Mesenchymal stem cell (in vitro differentiated cells and primary cell): ENCODE measurements at regions not wholly inside any gene's neighbourhood (a gene's known extent, or its start where the extent isn't known, plus 50 kb on each side); places are given as distances from the start of the nearest gene placed in this dataset.
"Not testable (repeated sequence)": the region's sequence is repeated elsewhere in the genome, so short reads cannot be mapped to it uniquely, and the experiment has no call there.

Source experiments
- DNase-seq: peaks from one replicate; pipeline ENCODE4 v3.0.0-alpha.2; 2013
- H2AFZ ChIP-seq: one replicate; pipeline ENCODE4 v1.6.1; 2013; ENCODE audit warnings: low read depth, mild to moderate bottlenecking, control low read depth, inconsistent platforms, low read length, moderate library complexity
- H2AK5ac ChIP-seq: 2 replicates; pipeline ENCODE4 v1.6.1; 2013; ENCODE audit warnings: low read length, moderate library complexity, mild to moderate bottlenecking, inconsistent platforms; ENCODE audit not compliant: severe bottlenecking
- H2BK120ac ChIP-seq: one replicate; pipeline ENCODE4 v1.6.1; 2013; ENCODE audit warnings: low read depth, mild to moderate bottlenecking, inconsistent platforms, low read length, moderate library complexity
- H2BK12ac ChIP-seq, 2 experiments: one replicate each; pipeline ENCODE4 v1.6.1; 2013; ENCODE audit warnings: inconsistent platforms in 2 of 2, low read length in 2 of 2, mild to moderate bottlenecking in 2 of 2, moderate library complexity in 2 of 2, control low read depth in 1 of 2
- H2BK15ac ChIP-seq: one replicate; pipeline ENCODE4 v1.6.1; 2013; ENCODE audit warnings: mild to moderate bottlenecking, low read depth, inconsistent platforms; ENCODE audit not compliant: poor library complexity, severe bottlenecking
- H2BK5ac ChIP-seq: 2 replicates; pipeline ENCODE4 v1.6.1; 2013; ENCODE audit warnings: low read depth, mild to moderate bottlenecking, low read length, control low read depth, inconsistent platforms; ENCODE audit not compliant: poor library complexity, severe bottlenecking
- H3K14ac ChIP-seq, 2 experiments: one replicate each; pipeline ENCODE4 v1.6.1; 2013; ENCODE audit warnings: inconsistent platforms in 2 of 2, low read length in 2 of 2, control low read depth in 1 of 2, mild to moderate bottlenecking in 1 of 2, moderate library complexity in 1 of 2
- H3K18ac ChIP-seq, 2 experiments: one replicate each; pipeline ENCODE4 v1.6.1; 2013; ENCODE audit warnings: inconsistent platforms in 2 of 2, low read length in 2 of 2, control low read depth in 1 of 2, low read depth in 1 of 2, mild to moderate bottlenecking in 1 of 2
- H3K23ac ChIP-seq, 2 experiments: one replicate each; pipeline ENCODE4 v1.6.1; 2013; ENCODE audit warnings: inconsistent platforms in 2 of 2, low read length in 2 of 2, mild to moderate bottlenecking in 2 of 2, moderate library complexity in 2 of 2, control low read depth in 1 of 2
- H3K27ac ChIP-seq: 2 replicates; pipeline ENCODE4 v1.5.1; 2013; ENCODE audit warnings: mild to moderate bottlenecking, moderate library complexity, low read length, control low read depth, inconsistent platforms; ENCODE audit not compliant: poor library complexity, severe bottlenecking
- H3K27me3 ChIP-seq, 2 experiments: 2 replicates each; pipeline versions ENCODE4 v1.6.1 to v1.7.0; 2013; ENCODE audit warnings: low read length in 2 of 2, mild to moderate bottlenecking in 2 of 2, moderate library complexity in 2 of 2, control low read depth in 1 of 2, inconsistent platforms in 1 of 2; ENCODE audit not compliant: control insufficient read depth in 1 of 2, insufficient read depth in 1 of 2
- H3K36me3 ChIP-seq, 2 experiments: 2 replicates each; pipeline versions ENCODE4 v1.6.1 to v1.7.0; 2013; ENCODE audit warnings: low read length in 2 of 2, control low read depth in 1 of 2, inconsistent platforms in 1 of 2, low read depth in 1 of 2, mild to moderate bottlenecking in 1 of 2; ENCODE audit not compliant: insufficient read depth in 2 of 2, control insufficient read depth in 1 of 2
- H3K4ac ChIP-seq, 2 experiments: one replicate each; pipeline ENCODE4 v1.6.1; 2013; ENCODE audit warnings: inconsistent platforms in 2 of 2, low read length in 2 of 2, mild to moderate bottlenecking in 2 of 2, moderate library complexity in 2 of 2, control low read depth in 1 of 2, low read depth in 1 of 2
- H3K4me1 ChIP-seq: 2 replicates; pipeline ENCODE4 v1.6.1; 2013; ENCODE audit warnings: low read depth, low read length, control low read depth; ENCODE audit not compliant: control insufficient read depth, insufficient read depth
- H3K4me2 ChIP-seq: 2 replicates; pipeline ENCODE4 v1.6.1; 2013; ENCODE audit warnings: low read length, mild to moderate bottlenecking, inconsistent platforms; ENCODE audit not compliant: poor library complexity, severe bottlenecking
- H3K4me3 ChIP-seq, 2 experiments: 2 replicates each; pipeline versions ENCODE4 v1.5.1 to v1.7.0; 2013; ENCODE audit warnings: low read length in 2 of 2, mild to moderate bottlenecking in 2 of 2, control low read depth in 1 of 2, low read depth in 1 of 2; ENCODE audit not compliant: insufficient read depth in 1 of 2
- H3K79me1 ChIP-seq: replicated peaks from 2 replicates; pipeline ENCODE4 v1.6.1; 2013; ENCODE audit warnings: mild to moderate bottlenecking, control low read depth, low read length, inconsistent platforms; ENCODE audit not compliant: poor library complexity, severe bottlenecking
- H3K9ac ChIP-seq: 2 replicates; pipeline ENCODE4 v1.7.0; 2013; ENCODE audit warnings: mild to moderate bottlenecking, low read length, moderate library complexity
- H3K9me3 ChIP-seq: 2 replicates; pipeline ENCODE4 v1.7.0; 2013; ENCODE audit warnings: mild to moderate bottlenecking, low read length; ENCODE audit not compliant: control insufficient read depth
- H4K8ac ChIP-seq: one replicate; pipeline ENCODE4 v1.6.1; 2013; ENCODE audit warnings: inconsistent platforms, mild to moderate bottlenecking, low read length, moderate library complexity
- H4K91ac ChIP-seq: one replicate; pipeline ENCODE4 v1.6.1; 2013; ENCODE audit warnings: mild to moderate bottlenecking, low read length, inconsistent platforms
- WGBS: methylation state at CpG from one replicate; pipeline ENCODE4 v1.1.7; 2013; ENCODE audit warnings: mixed read lengths; 5-methylcytosine and 5-hydroxymethylcytosine counted together

DNA sequence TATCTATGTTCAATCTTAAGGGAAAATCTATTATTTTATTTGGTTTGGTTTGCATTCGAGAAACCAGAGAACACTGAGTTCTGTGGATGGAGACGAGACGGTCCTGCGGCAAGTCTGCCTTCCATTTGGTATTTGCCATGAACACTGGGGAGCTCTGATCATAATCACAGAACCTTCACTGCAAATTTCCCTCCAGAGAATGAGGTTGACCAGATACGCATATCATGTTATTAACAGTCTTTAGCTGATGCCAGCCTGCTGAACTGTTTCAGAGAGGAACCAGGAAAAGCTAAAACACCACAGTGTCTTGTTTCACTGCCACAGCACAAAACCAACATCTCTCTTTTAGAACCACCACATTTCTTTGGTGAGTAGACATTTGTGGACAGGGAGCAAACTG is 269.4 kb upstream of the AGAP1 start:
- Histone ChIP-seq H4K8ac (no peak overlapping the region), H3K79me1 (no peaks in the 10 kb centered on the region), H4K91ac (no peak overlapping the region), H3K27ac (no peak overlapping the region), H3K4ac (no peak overlapping the region), H3K36me3 (no peaks in the 10 kb centered on the region), H3K18ac (no peak overlapping the region), H3K9ac (no peak overlapping the region), H3K14ac (no peak overlapping the region), H3K4me1 (peaks cover 2% of the 10 kb centered on the region), H2BK5ac (no peak overlapping the region), H3K4me2 (no peak overlapping the region), H2AK5ac (no peak overlapping the region), H2AFZ (no peak overlapping the region), H2BK12ac (no peak overlapping the region), H3K4me3 (no peak overlapping the region), H2BK15ac (no peak overlapping the region), H2BK120ac (no peak overlapping the region), H3K9me3 (peaks cover 5% of the 10 kb centered on the region), H3K23ac (no peak overlapping the region), H3K27me3 (peaks cover 5 to 11% of the 10 kb centered on the region in 2 experiments)
- DNase-seq, result no peak
- 97% methylated on average over 5 of the region's 5 CpGs for WGBS

- H2BK15ac ChIP-seq, result no peak overlapping the region
- H2AFZ ChIP-seq, result no peak overlapping the region
- peaks cover 5% of the 10 kb centered on the region for H3K9me3 ChIP-seq
- H2BK120ac ChIP-seq, result no peak overlapping the region
- peak overlapping the region in 1 of 2 experiments; percentile 83 for H3K14ac ChIP-seq
- peaks cover 5 to 11% of the 10 kb centered on the region in 2 experiments for H3K27me3 ChIP-seq
- 96% methylated on average over 7 of the region's 8 CpGs for WGBS
- no peak overlapping the region for H3K27ac ChIP-seq
- peaks cover 2% of the 10 kb centered on the region for H3K4me1 ChIP-seq
- no peak overlapping the region for H2BK5ac ChIP-seq
- H3K9ac ChIP-seq, result no peak overlapping the region
- H4K91ac ChIP-seq, result no peak overlapping the region
- no peak overlapping the region for H3K4me2 ChIP-seq
- H3K79me1 ChIP-seq, result no peaks in the 10 kb centered on the region
- no peak overlapping the region for H2BK12ac ChIP-seq
- DNase-seq, result no peak
- H3K18ac ChIP-seq, result no peak overlapping the region
- no peak overlapping the region for H3K4ac ChIP-seq
- H3K4me3 ChIP-seq, result no peak overlapping the region
- no peak overlapping the region for H3K23ac ChIP-seq
- H2AK5ac ChIP-seq, result no peak overlapping the region
- H4K8ac ChIP-seq, result no peak overlapping the region
- no peaks in the 10 kb centered on the region for H3K36me3 ChIP-seq
Observed at GRCh38 chr2:235225261-235225660, 268.6 kb upstream of the AGAP1 start.

GRCh38 chr2:235227590-235227989 is 266.3 kb upstream of the AGAP1 start:
- WGBS, result 71% methylated on average over 1 of the region's 1 CpG
- Histone ChIP-seq H3K14ac (no peak overlapping the region), H3K27ac (no peak overlapping the region)

GRCh38 chr2:235228422-235228821 is 265.4 kb upstream of the AGAP1 start:
- H3K18ac ChIP-seq, H3K4me1 ChIP-seq, H2AK5ac ChIP-seq, H3K9me3 ChIP-seq, H2BK5ac ChIP-seq, H2BK12ac ChIP-seq, H3K14ac ChIP-seq, H4K91ac ChIP-seq, H3K4me2 ChIP-seq, H3K4ac ChIP-seq, H4K8ac ChIP-seq, H3K9ac ChIP-seq, H3K4me3 ChIP-seq, H3K27ac ChIP-seq, H3K36me3 ChIP-seq, H2AFZ ChIP-seq, H3K23ac ChIP-seq, H2BK120ac ChIP-seq, H2BK15ac ChIP-seq, H3K79me1 ChIP-seq, DNase-seq: not testable (repeated sequence)
- H3K27me3 ChIP-seq, result peaks cover 5 to 19% of the 10 kb centered on the region in 2 experiments
- 85% methylated on average over 2 of the region's 3 CpGs for WGBS

More at GRCh38 chr2:235227590-235227989, 266.3 kb upstream of the AGAP1 start:
- Histone ChIP-seq H3K27me3 (peaks cover 5 to 17% of the 10 kb centered on the region in 2 experiments), H2AFZ (no peak overlapping the region), H3K36me3 (no peaks in the 10 kb centered on the region), H4K91ac (no peak overlapping the region), H3K4me3 (no peak overlapping the region), H2BK120ac (no peak overlapping the region), H2BK15ac (no peak overlapping the region), H3K4ac (no peak overlapping the region), H3K18ac (no peak overlapping the region), H4K8ac (no peak overlapping the region), H3K23ac (no peak overlapping the region), H3K4me2 (no peak overlapping the region), H2AK5ac (no peak overlapping the region), H2BK12ac (no peak overlapping the region), H3K79me1 (no peaks in the 10 kb centered on the region), H2BK5ac (no peak overlapping the region), H3K9ac (no peak overlapping the region), H3K4me1 (no peaks in the 10 kb centered on the region), H3K9me3 (peaks cover 5% of the 10 kb centered on the region)
- no peak for DNase-seq
